HFFc6 (cell line): ENCODE measurements at regions not wholly inside any gene's neighbourhood (a gene's known extent, or its start where the extent isn't known, plus 50 kb on each side); places are given as distances from the start of the nearest gene placed in this dataset.

Experiments
- DNase-seq: peaks from one replicate; pipeline ENCODE4 v3.0.0-alpha.2; 2018
- H3K27ac Mint-ChIP-seq: 2 replicates; pipeline ENCODE4 v1.8.0; 2020; ENCODE audit warnings: mild to moderate bottlenecking, mixed read lengths
- H3K27me3 Mint-ChIP-seq: 2 replicates; pipeline ENCODE4 v1.8.0; 2021; ENCODE audit warnings: mild to moderate bottlenecking, moderate library complexity, mixed read lengths; ENCODE audit not compliant: insufficient read depth
- H3K36me3 Mint-ChIP-seq: 2 replicates; pipeline ENCODE4 v1.8.0; 2021; ENCODE audit warnings: low read depth, mixed read lengths
- H3K4me1 Mint-ChIP-seq: 2 replicates; pipeline ENCODE4 v1.8.0; 2020; ENCODE audit warnings: low read depth, mixed read lengths
- H3K4me3 Mint-ChIP-seq: 2 replicates; pipeline ENCODE4 v1.8.0; 2020; ENCODE audit warnings: mild to moderate bottlenecking, moderate library complexity, mixed read lengths
- H3K9me3 Mint-ChIP-seq: 2 replicates; pipeline ENCODE4 v1.8.0; 2020; ENCODE audit warnings: mild to moderate bottlenecking, mixed read lengths
- TF ChIP-seq, protein P1 (sequence below): fragments of 200-600 bp; sonication (generic); IDR thresholded peaks from 2 replicates; pipeline ENCODE4 v1.5.0; 2021; ENCODE audit warnings: antibody characterized with exemption, mild to moderate bottlenecking

DNA sequence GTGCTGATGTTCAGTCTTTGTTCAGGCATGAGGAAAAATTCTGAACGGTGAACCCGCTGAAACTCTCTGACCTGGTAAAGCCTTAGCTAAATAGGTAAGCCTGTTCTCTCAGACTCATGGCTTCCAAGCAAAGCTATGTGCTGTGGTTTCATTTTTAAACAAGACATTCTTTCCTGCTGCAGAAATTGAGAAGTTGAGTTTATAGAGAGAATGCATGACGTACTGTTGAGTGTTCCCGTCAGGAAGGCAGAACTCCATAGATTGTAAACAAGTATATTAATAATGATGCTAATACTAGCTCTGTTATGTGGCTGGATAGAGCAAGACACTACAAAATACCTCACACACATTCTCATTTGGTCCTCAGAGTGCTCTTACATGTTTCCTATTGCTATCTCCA, 424.0 kb upstream of the CRIM1 start:
- Mint-ChIP-seq H3K4me3 (no peak overlapping the region), H3K9me3 (no peaks in the 10 kb centered on the region), H3K4me1 (no peaks in the 10 kb centered on the region), H3K27ac (no peak overlapping the region), H3K27me3 (no peaks in the 10 kb centered on the region; the same call in 1 of the 2 replicates), H3K36me3 (no peaks in the 10 kb centered on the region)
- TF ChIP-seq, protein P1, sequence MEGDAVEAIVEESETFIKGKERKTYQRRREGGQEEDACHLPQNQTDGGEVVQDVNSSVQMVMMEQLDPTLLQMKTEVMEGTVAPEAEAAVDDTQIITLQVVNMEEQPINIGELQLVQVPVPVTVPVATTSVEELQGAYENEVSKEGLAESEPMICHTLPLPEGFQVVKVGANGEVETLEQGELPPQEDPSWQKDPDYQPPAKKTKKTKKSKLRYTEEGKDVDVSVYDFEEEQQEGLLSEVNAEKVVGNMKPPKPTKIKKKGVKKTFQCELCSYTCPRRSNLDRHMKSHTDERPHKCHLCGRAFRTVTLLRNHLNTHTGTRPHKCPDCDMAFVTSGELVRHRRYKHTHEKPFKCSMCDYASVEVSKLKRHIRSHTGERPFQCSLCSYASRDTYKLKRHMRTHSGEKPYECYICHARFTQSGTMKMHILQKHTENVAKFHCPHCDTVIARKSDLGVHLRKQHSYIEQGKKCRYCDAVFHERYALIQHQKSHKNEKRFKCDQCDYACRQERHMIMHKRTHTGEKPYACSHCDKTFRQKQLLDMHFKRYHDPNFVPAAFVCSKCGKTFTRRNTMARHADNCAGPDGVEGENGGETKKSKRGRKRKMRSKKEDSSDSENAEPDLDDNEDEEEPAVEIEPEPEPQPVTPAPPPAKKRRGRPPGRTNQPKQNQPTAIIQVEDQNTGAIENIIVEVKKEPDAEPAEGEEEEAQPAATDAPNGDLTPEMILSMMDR, result no peak
- no peak for DNase-seq

DNA sequence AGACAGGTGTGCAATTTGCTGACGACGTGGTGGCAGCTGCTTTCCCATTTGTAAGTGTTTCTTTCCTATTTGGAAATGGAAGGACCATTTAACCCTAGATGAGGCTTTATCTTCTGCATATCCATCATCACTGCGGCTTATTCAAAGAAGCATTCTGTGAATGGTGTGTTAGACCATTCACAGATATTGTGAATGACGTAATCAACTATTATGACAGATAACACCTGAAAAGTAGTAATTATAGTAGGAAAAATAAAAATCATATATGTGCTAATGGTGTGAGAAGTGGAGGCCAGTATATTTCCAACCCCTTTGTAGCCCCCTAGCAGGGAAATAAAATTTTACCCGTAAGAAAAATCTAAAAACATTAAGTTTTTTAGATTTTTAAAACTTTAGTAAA, 424.5 kb upstream of the CRIM1 start:
- no peaks in the 10 kb centered on the region for H3K4me1 Mint-ChIP-seq
- TF ChIP-seq, protein P1, result no peak
- DNase-seq, result no peak
- no peak overlapping the region for H3K4me3 Mint-ChIP-seq
- no peaks in the 10 kb centered on the region for H3K36me3 Mint-ChIP-seq
- no peaks in the 10 kb centered on the region for H3K9me3 Mint-ChIP-seq
- H3K27me3 Mint-ChIP-seq, result no peaks in the 10 kb centered on the region; the same call in 1 of the 2 replicates
- H3K27ac Mint-ChIP-seq, result no peak overlapping the region

DNA sequence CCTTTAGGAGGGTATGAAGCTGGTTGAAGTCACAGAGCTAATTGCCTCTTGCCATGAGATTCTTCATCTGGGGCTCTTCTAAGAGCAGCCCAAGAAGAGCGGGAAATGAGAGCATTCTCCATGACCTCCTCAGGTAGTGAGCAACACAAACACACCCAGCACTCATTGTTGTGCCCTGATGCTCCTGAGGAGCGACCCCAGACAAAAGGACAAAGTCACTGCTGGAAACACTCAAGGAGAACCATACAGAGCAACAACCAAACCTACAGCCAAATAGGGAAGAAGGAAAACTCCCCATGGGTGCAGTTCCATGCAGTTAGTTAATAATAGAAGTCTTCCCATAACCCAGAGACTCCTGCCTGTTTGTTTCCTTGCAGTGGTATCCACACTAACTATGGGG, 426.0 kb upstream of the CRIM1 start:
- TF ChIP-seq, protein P1, result no peak

DNA sequence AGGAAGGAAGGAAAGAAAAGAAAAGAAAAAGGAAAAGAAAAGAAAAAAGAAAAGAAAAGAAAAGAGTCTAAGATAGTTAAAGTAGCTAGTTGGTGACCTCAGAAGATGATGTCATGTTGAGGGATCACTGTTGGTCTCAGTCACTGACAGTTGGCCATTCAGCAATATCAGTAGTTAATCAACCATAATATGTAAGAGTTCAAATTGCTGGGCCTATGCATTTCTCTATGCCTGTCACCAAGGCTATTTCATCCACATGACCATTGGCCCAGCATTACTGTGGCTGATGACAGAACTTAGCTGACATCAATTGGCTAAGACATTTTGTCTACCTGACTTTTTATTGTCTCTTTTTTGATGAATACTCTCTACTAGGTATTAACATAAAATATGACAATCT, 435.5 kb upstream of the CRIM1 start:
- no peaks in the 10 kb centered on the region for H3K9me3 Mint-ChIP-seq
- TF ChIP-seq, protein P1, result no peak
- no peak for DNase-seq
- no peaks in the 10 kb centered on the region for H3K4me1 Mint-ChIP-seq
- H3K27me3 Mint-ChIP-seq, result no peaks in the 10 kb centered on the region
- no peak overlapping the region for H3K27ac Mint-ChIP-seq
- H3K36me3 Mint-ChIP-seq, result no peaks in the 10 kb centered on the region
- H3K4me3 Mint-ChIP-seq, result no peak overlapping the region

More for the DNA sequence above, 426.0 kb upstream of the CRIM1 start:
- Mint-ChIP-seq H3K27me3 (no peaks in the 10 kb centered on the region; the same call in 1 of the 2 replicates), H3K4me1 (no peaks in the 10 kb centered on the region), H3K9me3 (no peaks in the 10 kb centered on the region), H3K36me3 (no peaks in the 10 kb centered on the region), H3K4me3 (no peak overlapping the region), H3K27ac (no peak overlapping the region)
- DNase-seq, result no peak

DNA sequence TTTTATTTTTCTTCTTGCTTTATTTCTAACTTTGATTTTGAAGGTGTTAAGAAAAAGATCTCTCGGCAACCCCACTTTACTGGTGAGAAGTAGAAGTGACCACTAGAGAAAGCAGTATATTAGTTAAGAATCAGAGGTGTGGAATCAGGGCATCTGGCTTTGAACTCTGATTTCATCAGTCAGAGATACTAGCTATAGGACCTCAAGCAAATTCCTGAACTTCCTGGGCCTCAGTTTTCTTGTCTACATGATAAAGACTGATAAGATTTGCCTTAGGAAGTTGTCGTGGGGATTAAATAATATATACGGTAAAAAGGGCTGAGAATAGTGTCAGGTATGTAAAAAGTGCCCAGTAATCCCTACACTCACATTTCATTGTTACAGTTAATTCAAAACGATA, 440.3 kb upstream of the CRIM1 start:
- Mint-ChIP-seq H3K4me1 (no peaks in the 10 kb centered on the region), H3K27me3 (no peaks in the 10 kb centered on the region), H3K4me3 (no peak overlapping the region), H3K27ac (no peak overlapping the region), H3K36me3 (no peaks in the 10 kb centered on the region), H3K9me3 (no peaks in the 10 kb centered on the region)
- DNase-seq, result no peak
- TF ChIP-seq, protein P1, result no peak

DNA sequence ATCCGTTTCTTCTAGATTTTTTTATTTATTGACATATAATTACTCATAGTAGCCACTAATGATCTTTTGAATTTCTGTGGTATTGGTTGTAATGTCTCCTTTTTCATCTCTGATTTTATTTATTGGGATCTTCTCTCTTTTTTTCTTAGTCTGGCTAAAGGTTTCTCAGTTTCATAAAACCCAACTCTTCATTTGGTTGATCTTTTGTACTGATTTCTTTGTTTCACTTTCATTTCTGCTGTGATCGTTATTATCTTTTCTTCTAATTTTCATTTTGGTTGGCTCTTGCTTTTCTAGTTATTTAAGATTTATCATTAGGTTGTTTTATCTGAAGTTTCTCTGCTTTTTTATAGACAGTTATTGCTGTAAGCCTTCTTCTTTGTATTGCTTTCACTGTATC, 463.6 kb upstream of the CRIM1 start:
- Mint-ChIP-seq H3K4me3 (peak overlapping the region; percentile 65), H3K27ac (no peak overlapping the region), H3K36me3 (no peaks in the 10 kb centered on the region), H3K9me3 (no peaks in the 10 kb centered on the region), H3K27me3 (peaks cover 2% of the 10 kb centered on the region), H3K4me1 (no peaks in the 10 kb centered on the region)
- no peak for DNase-seq
- TF ChIP-seq, protein P1, result no peak
